HepG2 (cell line): ENCODE measurements at regions not wholly inside any gene's neighbourhood (a gene's known extent, or its start where the extent isn't known, plus 50 kb on each side); places are given as distances from the start of the nearest gene placed in this dataset.

Experiments
- ATAC-seq: fragments of 200-7000 bp; cut with Tn5 transposase; 3 replicates; pipeline ENCODE4 v1.9.1; 2020; ENCODE audit warnings: mild to moderate bottlenecking, moderate library complexity
- BruUV-seq: library from RNA; stranded (reverse); fragments of 400-500 nt; replicated peaks from 2 replicates; lab custom pipeline; 2021; lab: Mats Ljungman, UMichigan
- CTCF ChIA-PET: fragments of 300-600 bp; formaldehyde crosslinking; extraction: SDS; loops from one replicate; lab custom pipeline; 2021; ENCODE audit warnings: low total read pairs, inconsistent platforms, low intra/inter-chr PET ratio; lab: Yijun Ruan, JAX
- POLR2A ChIA-PET: fragments of 350-600 bp; sonication (Branson Sonifier 250); formaldehyde crosslinking; loops from one replicate; lab custom pipeline; 2020; ENCODE audit warnings: antibody characterized with exemption, inconsistent platforms; lab: Yijun Ruan, JAX
- DNase-seq: peaks from one replicate; pipeline ENCODE4 v3.0.0-alpha.2; 2015; ENCODE audit warnings: low spot score
- FAIRE-seq: peaks from 3 replicates; lab custom pipeline; 2011; peaks lifted over from hg19 to GRCh38; lab: Jason Lieb, UNC
- H2AFZ ChIP-seq: one replicate; pipeline ENCODE4 v1.6.1; 2011; ENCODE audit warnings: low read length, inconsistent platforms
- H3K27ac ChIP-seq: fragments of 300-600 bp; 3 replicates; pipeline ENCODE4 v1.8.0; 2011; ENCODE audit warnings: mixed run types, mild to moderate bottlenecking, mixed read lengths, low read length, inconsistent platforms; ENCODE audit not compliant: insufficient read depth; ENCODE audit errors: extremely low read length
- H3K27me3 ChIP-seq, 2 experiments: fragments of 200-600 bp in 1 of 2; 2 replicates in 1 of 2; 3 replicates in 1 of 2; pipeline versions ENCODE4 v1.6.0 to v1.8.0; 2011; ENCODE audit warnings: low read length in 2 of 2, mild to moderate bottlenecking in 2 of 2, moderate library complexity in 2 of 2, inconsistent platforms in 1 of 2; ENCODE audit not compliant: insufficient read depth in 2 of 2, control insufficient read depth in 1 of 2
- H3K36me3 ChIP-seq, 2 experiments: fragments of 200-600 bp in 1 of 2; replicated peaks in 1 of 2; 2 replicates in 1 of 2; 3 replicates in 1 of 2; pipeline versions ENCODE4 v1.5.1 to v1.8.0; 2011; ENCODE audit warnings: low read length in 2 of 2, inconsistent platforms in 1 of 2; ENCODE audit not compliant: insufficient read depth in 2 of 2, control insufficient read depth in 1 of 2
- H3K4me1 ChIP-seq: 2 replicates; pipeline ENCODE4 v1.5.1; 2012; ENCODE audit warnings: low read length, inconsistent platforms; ENCODE audit not compliant: insufficient read depth
- H3K4me2 ChIP-seq: 2 replicates; pipeline ENCODE4 v1.6.0; 2011; ENCODE audit warnings: low read depth, low read length, inconsistent platforms
- H3K4me3 ChIP-seq, 3 experiments: fragments of 200-600 bp in 1 of 3; sonication (generic), shearing (Covaris generic) in 1 of 3; replicated peaks in 1 of 3; 2 replicates each; pipeline ENCODE4 v1.5.1; 2011 to 2016; ENCODE audit warnings: low read length in 3 of 3, inconsistent platforms in 2 of 3, low read depth in 2 of 3, mild to moderate bottlenecking in 2 of 3, control low read depth in 1 of 3, mixed read lengths in 1 of 3; ENCODE audit not compliant: insufficient read depth in 1 of 3
- H3K79me2 ChIP-seq: one replicate; pipeline ENCODE4 v1.6.1; 2011; ENCODE audit warnings: low read length, inconsistent platforms; ENCODE audit not compliant: insufficient read depth
- H3K9ac ChIP-seq: 2 replicates; pipeline ENCODE4 v1.6.0; 2011; ENCODE audit warnings: mild to moderate bottlenecking, low read depth, low read length, inconsistent platforms; ENCODE audit not compliant: insufficient read depth
- H3K9me3 ChIP-seq: 2 replicates; pipeline ENCODE4 v1.5.1; 2012; ENCODE audit warnings: mild to moderate bottlenecking, low read length
- H4K20me1 ChIP-seq: 2 replicates; pipeline ENCODE4 v1.6.0; 2011; ENCODE audit warnings: inconsistent platforms, mild to moderate bottlenecking, low read length, moderate library complexity; ENCODE audit not compliant: insufficient read depth
- EP300 ChIP-seq, 3 experiments: sonication (generic) in 1 of 3; formaldehyde crosslinking in 1 of 3; IDR thresholded peaks; 2 replicates each; pipeline versions ENCODE4 v1.5.1 to v1.6.1; 2011 to 2020; ENCODE audit warnings: low read depth in 2 of 3, low read length in 2 of 3, borderline replicate concordance in 1 of 3, improper control_type of control experiment in 1 of 3, mild to moderate bottlenecking in 1 of 3, missing genetic modification reagents in 1 of 3, moderate library complexity in 1 of 3
- ESRRA ChIP-seq: sonication (generic); formaldehyde crosslinking; IDR thresholded peaks from 2 replicates; pipeline ENCODE4 v1.5.1; 2020; ENCODE audit warnings: mild to moderate bottlenecking, low read depth, missing genetic modification reagents
- GTF3A ChIP-seq: sonication (generic); formaldehyde crosslinking; conservative IDR thresholded peaks from 2 replicates; pipeline ENCODE4 v1.4.0; 2020; ENCODE audit warnings: mild to moderate bottlenecking, missing genetic modification reagents
- HOXA9 ChIP-seq: sonication (generic); formaldehyde crosslinking; IDR thresholded peaks from 2 replicates; pipeline ENCODE4 v1.8.1; 2022; ENCODE audit warnings: missing genetic modification reagents, mild to moderate bottlenecking, moderate library complexity, borderline replicate concordance
- JUN ChIP-seq: sonication (generic); formaldehyde crosslinking; IDR thresholded peaks from 2 replicates; pipeline ENCODE4 v1.4.0; 2020; ENCODE audit warnings: mild to moderate bottlenecking, missing genetic modification reagents
- MAZ ChIP-seq, 2 experiments: sonication (generic) in 1 of 2; formaldehyde crosslinking in 1 of 2; IDR thresholded peaks; 2 replicates each; pipeline versions ENCODE4 v1.5.0 to v1.6.1; 2012 to 2020; ENCODE audit warnings: low read depth in 2 of 2, mild to moderate bottlenecking in 2 of 2, borderline replicate concordance in 1 of 2, improper control_type of control experiment in 1 of 2, low read length in 1 of 2, missing genetic modification reagents in 1 of 2, moderate library complexity in 1 of 2
- NCOA5 ChIP-seq: sonication (generic); formaldehyde crosslinking; IDR thresholded peaks from 2 replicates; pipeline ENCODE4 v1.4.0; 2020; ENCODE audit warnings: missing genetic modification reagents
- NFE2L1 ChIP-seq: sonication (generic); formaldehyde crosslinking; IDR thresholded peaks from 2 replicates; pipeline ENCODE4 v1.4.0; 2020; ENCODE audit warnings: missing genetic modification reagents, mild to moderate bottlenecking, borderline replicate concordance
- REXO4 ChIP-seq: sonication (generic); formaldehyde crosslinking; IDR thresholded peaks from 2 replicates; pipeline ENCODE4 v1.8.0; 2022; ENCODE audit warnings: missing genetic modification reagents, mild to moderate bottlenecking, borderline replicate concordance
- TEAD2 ChIP-seq: sonication (generic); formaldehyde crosslinking; IDR thresholded peaks from 2 replicates; pipeline ENCODE4 v1.9.0; 2021; ENCODE audit warnings: missing genetic modification reagents
- ZNF605 ChIP-seq: sonication (generic); formaldehyde crosslinking; IDR thresholded peaks from 2 replicates; pipeline ENCODE4 v1.8.0; 2022; ENCODE audit warnings: mild to moderate bottlenecking, missing genetic modification reagents
- WGBS: methylation state at CpG from one replicate; pipeline ENCODE4 v1.1.6; 2017; ENCODE audit warnings: low lambda C conversion rate; 5-methylcytosine and 5-hydroxymethylcytosine counted together
- in situ Hi-C: cut with HindIII; loops from 2 replicates; pipeline ENCODE4 v1.10.0; 2017; ENCODE audit warnings: low pct_unique_long_range_greater_than_20kb; ENCODE audit not compliant: extremely low pct_ligation_motif_present
- intact Hi-C: fragments of 100-400 bp; cut with micrococcal nuclease; formaldehyde crosslinking; loops from one replicate; pipeline ENCODE4 v1.10.0; 2022; ENCODE audit not compliant: unreplicated experiment
- TF ChIP-seq, protein P1 (sequence below): sonication (generic); formaldehyde crosslinking; IDR thresholded peaks from 2 replicates; pipeline ENCODE4 v1.4.0; 2020; ENCODE audit warnings: missing genetic modification reagents
- TF ChIP-seq, protein P2 (sequence below): sonication (generic); formaldehyde crosslinking; IDR thresholded peaks from 2 replicates; pipeline ENCODE4 v1.5.1; 2020; ENCODE audit warnings: mild to moderate bottlenecking, missing genetic modification reagents, moderate library complexity
- TF ChIP-seq, protein P3 (sequence below): sonication (generic); formaldehyde crosslinking; IDR thresholded peaks from 2 replicates; pipeline ENCODE4 v1.5.0; 2020; ENCODE audit warnings: missing genetic modification reagents

DNA sequence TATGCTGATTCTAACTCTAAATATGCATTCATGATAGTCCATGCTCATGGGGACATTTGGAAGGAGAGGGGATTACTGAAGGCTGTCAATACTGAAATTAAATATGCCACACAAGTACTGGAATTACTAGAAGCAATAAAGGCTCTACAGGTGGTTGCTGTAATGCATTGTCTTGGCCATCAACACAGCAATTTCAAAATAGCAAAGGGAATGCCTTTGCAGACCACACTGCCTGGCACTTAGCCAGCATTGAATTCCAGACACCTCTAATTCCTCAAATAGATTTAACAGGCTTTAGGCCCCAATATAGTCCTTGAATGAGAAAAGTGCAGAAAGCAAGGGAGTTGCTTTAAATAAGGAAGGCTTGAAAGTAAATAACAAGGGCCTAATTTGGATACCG lies 115.8 kb upstream of the PLCL2 start:
- FAIRE-seq (no peak), ATAC-seq (no peak), DNase-seq (no peak)
- Histone ChIP-seq H2AFZ (no peak overlapping the region), H3K79me2 (no peaks in the 10 kb centered on the region), H3K4me2 (no peak overlapping the region), H3K4me3 (no peak overlapping the region), H4K20me1 (no peaks in the 10 kb centered on the region), H3K36me3 (no peaks in the 10 kb centered on the region), H3K9ac (no peak overlapping the region), H3K9me3 (no peaks in the 10 kb centered on the region), H3K4me1 (no peaks in the 10 kb centered on the region), H3K27me3 (peaks cover 1 to 8% of the 10 kb centered on the region in 2 experiments; a peak in 2 of 5 replicates), H3K27ac (no peak overlapping the region)
- in situ Hi-C loops = no loop called here
- POLR2A ChIA-PET = no interaction called here
- CTCF ChIA-PET = no interaction called here
- 4% methylated on average over 1 of the region's 1 CpG for WGBS
- BruUV-seq = no TSS peak
- TF ChIP-seq ZNF605 (CRISPR knock-in tag) (no peak), REXO4 (CRISPR knock-in tag) (no peak), NFE2L1 (CRISPR knock-in tag) (no peak), ESRRA (CRISPR knock-in tag) (no peak), GTF3A (CRISPR knock-in tag) (no peak), TEAD2 (no peak), MAZ (IDR thresholded peaks at IDR 0.05; ENCODE audit: borderline replicate concordance, low read depth, low read length) (no peak), MAZ (CRISPR knock-in tag; IDR thresholded peaks at IDR 0.05; ENCODE audit: low read depth) (no peak), EP300 (IDR thresholded peaks at IDR 0.05; ENCODE audit: low read depth in 2 of 2, low read length in 2 of 2) (no peak), EP300 (CRISPR knock-in tag; IDR thresholded peaks at IDR 0.05; ENCODE audit: borderline replicate concordance) (no peak), JUN (no peak), HOXA9 (CRISPR knock-in tag) (no peak), NCOA5 (no peak)
- TF ChIP-seq, protein P1, sequence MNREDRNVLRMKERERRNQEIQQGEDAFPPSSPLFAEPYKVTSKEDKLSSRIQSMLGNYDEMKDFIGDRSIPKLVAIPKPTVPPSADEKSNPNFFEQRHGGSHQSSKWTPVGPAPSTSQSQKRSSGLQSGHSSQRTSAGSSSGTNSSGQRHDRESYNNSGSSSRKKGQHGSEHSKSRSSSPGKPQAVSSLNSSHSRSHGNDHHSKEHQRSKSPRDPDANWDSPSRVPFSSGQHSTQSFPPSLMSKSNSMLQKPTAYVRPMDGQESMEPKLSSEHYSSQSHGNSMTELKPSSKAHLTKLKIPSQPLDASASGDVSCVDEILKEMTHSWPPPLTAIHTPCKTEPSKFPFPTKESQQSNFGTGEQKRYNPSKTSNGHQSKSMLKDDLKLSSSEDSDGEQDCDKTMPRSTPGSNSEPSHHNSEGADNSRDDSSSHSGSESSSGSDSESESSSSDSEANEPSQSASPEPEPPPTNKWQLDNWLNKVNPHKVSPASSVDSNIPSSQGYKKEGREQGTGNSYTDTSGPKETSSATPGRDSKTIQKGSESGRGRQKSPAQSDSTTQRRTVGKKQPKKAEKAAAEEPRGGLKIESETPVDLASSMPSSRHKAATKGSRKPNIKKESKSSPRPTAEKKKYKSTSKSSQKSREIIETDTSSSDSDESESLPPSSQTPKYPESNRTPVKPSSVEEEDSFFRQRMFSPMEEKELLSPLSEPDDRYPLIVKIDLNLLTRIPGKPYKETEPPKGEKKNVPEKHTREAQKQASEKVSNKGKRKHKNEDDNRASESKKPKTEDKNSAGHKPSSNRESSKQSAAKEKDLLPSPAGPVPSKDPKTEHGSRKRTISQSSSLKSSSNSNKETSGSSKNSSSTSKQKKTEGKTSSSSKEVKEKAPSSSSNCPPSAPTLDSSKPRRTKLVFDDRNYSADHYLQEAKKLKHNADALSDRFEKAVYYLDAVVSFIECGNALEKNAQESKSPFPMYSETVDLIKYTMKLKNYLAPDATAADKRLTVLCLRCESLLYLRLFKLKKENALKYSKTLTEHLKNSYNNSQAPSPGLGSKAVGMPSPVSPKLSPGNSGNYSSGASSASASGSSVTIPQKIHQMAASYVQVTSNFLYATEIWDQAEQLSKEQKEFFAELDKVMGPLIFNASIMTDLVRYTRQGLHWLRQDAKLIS (CRISPR knock-in tag) = no peak
- TF ChIP-seq, protein P2, sequence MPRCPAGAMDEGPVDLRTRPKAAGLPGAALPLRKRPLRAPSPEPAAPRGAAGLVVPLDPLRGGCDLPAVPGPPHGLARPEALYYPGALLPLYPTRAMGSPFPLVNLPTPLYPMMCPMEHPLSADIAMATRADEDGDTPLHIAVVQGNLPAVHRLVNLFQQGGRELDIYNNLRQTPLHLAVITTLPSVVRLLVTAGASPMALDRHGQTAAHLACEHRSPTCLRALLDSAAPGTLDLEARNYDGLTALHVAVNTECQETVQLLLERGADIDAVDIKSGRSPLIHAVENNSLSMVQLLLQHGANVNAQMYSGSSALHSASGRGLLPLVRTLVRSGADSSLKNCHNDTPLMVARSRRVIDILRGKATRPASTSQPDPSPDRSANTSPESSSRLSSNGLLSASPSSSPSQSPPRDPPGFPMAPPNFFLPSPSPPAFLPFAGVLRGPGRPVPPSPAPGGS (CRISPR knock-in tag) = no peak
- TF ChIP-seq, protein P3, sequence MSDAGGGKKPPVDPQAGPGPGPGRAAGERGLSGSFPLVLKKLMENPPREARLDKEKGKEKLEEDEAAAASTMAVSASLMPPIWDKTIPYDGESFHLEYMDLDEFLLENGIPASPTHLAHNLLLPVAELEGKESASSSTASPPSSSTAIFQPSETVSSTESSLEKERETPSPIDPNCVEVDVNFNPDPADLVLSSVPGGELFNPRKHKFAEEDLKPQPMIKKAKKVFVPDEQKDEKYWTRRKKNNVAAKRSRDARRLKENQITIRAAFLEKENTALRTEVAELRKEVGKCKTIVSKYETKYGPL = no peak
- intact Hi-C loops = no loop called here
